NCI-H2227 treated with DMSO at 0.1 percent for 48 hours (cell line): ENCODE measurements at regions not wholly inside any gene's neighbourhood (a gene's known extent, or its start where the extent isn't known, plus 50 kb on each side); places are given as distances from the start of the nearest gene placed in this dataset.

Experiments
- DNase-seq: peaks from one replicate; lab custom pipeline; 2025; lab: John Stamatoyannopoulos, UW

DNA sequence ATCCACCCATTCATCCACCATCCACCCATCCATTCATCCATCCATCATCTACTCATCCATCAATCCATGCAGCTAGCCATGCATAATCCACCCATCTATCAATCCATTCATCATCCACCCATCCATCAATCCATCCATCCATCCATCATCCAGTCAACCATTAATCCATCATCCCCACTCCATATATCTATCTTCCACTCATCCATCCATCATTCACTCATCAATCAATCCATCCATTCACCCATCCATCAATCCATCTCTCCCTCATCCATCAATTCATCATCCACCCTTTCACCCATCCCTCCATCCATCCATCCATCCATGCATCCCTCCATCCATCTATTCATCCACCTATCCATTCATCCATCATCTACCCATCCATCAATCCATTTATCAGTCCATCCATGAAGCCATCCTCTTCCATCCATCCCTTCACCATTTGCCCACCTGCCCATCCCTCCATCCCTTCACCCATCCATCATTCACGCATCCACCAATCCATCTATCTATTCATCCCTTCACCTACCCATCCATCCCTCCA lies 689.4 kb downstream of the BRD1 start:
- DNase-seq = no peak

DNA sequence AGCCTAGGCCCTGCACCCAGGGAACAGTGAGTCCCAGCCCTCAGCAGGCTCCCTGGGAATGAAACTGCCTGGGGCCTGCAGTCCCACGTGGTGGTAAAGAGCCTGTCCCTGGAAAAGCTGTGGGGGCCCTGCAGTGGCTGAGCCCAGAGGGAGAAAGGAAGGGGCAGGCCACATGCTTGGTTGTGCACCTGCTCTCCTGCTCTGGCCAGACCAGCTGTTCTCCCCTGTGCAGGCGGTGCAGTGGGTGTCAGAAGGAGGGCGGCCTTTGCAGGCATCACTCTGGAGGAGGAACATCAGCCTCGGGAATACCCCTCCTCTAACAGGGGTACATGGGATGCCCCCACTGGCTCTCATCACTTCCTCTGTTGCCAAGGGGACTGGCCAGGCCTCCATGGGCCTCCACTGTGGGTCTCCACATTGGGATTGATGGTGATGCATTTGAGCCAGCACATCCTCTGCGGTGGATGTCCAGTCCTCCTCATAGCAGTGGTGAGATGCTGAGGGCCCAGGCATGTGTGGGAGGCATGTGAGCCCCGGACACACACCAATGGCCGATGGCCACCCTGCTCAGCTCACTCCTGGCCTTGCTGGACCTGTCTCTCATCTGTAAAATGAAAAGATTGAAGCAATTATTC lies 690.4 kb downstream of the BRD1 start:
- no peak for DNase-seq

DNA sequence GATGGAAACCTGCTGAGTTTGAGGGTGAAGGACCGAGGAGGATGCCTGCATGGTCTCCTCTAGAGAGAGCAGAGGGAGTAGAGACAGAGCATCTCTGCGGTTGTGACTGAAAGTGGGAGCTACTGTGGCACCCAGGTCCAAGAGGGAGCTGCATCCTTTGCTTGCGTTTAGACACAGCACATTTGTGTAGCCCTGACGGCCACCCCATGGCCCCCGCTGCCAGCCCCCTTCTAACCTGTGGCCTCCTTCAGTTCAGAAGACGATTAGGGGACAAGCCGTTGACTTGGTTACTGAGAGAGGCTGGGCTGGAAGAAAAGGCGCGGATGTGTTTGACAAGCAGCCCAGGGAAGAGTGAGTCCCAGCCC lies 690.9 kb downstream of the BRD1 start:
- DNase-seq = no peak

DNA sequence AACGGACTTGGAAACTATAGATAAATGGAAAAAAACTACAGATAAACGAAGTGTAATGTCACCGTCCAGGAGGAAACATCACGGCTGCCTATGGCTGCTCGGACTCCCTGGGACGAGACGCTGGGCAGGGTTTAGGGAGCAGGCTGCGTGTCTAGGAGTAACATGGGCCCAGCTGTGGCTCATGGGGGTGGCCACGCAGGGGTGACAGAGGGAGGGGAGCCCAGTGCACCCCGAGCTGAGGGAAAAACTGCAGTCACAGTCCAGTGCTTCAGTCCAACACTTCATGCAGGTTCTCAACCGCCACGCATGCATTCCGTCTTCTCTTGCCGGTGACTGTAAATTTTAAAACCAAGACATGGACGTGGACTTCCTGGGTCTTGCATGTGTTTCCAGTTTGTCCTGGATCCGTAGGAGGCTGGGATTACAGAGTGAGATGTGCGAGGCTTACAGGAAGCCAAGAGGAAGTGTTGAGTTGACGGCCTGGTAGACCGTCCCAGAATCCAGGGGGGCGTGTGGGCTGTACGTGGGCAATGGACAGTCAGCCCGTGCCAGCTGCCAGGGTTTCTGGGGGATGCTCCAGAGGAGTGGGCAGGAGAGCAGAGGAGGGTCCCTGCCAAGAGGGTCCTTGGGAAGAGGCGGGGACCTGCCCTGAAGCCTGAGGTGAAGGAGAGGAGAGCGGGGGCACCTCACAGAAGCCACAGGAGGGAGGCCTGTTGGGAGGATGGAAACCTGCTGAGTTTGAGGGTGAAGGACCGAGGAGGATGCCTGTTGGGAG lies 691.4 kb downstream of the BRD1 start:
- DNase-seq = no peak

DNA sequence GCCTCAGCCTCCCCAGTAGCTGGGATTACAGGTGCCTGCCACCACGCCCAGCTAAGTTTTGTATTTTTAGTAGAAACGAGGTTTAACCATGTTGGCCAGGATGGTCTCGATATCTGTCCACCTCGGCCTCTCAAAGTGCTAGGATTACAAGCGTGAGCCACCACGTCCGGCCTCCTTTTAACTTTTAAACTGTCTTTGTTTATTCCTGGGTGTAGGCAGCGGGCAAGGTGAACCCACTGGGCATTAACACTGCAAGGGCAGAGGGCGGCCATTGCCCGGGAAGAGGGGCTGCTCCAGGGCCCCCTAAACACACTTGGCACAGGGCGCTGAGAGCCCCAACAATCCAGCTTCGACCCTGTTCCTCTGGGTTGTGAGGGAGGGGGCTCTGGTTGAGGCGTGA lies 693.6 kb downstream of the BRD1 start:
- no peak for DNase-seq

DNA sequence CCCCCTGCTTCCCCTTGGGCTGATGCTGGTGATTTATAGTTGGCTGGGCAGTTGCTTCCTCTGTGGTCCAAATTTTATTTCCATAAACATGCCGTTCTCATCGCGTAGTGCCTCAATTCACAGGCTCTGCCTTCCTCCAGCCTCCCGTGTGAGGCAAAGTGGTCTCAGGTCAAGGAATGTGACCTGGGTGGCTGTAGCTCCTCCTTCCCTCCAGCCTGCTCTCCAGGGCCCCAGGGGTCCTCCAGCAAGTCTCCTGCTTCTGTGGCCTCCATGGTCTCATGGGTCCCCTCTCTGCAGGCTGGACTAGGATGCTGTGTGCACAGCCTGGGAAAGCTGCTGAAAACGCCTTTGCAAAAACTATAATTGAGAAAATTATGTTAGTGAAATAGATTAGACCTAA lies 694.1 kb downstream of the BRD1 start:
- DNase-seq = no peak

DNA sequence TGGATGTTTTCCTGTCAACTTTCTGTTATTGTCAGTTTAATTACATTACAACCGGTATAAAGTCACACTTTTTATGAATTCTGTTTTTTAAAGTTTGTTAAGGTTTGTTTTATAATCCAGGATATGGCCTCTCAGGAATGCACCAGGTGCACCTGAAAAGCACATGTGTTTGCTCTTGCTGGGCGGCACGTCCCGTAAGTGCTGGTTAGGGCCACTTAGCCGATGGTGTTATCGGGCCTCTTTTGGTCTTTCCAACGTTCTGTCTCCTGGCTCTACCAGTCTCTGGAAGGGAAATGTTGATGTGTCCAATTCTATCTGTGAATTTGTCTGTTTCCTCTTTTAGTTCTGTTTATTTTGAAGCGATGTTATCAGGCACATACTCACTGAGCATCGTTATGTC lies 695.7 kb downstream of the BRD1 start:
- no peak for DNase-seq

DNA sequence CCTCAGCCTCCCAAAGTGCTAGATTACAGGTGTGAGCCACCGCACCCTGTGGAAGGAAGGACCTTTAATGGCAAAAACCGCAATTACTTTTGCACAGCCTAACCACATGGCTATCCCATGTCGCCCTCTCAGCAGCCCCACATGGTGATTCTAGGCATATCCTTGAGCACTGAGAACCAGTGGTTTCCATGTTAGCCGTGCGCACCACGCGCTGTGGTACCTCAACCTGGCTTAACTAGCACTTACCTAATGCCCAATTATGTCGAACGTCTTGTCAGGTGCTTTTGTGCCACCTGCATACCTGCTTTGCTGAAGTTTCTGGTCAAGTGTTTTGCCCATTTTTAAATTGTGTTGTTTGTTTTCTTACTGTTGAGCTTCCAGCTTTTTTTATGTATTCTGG lies 697.9 kb downstream of the BRD1 start:
- no peak for DNase-seq

DNA sequence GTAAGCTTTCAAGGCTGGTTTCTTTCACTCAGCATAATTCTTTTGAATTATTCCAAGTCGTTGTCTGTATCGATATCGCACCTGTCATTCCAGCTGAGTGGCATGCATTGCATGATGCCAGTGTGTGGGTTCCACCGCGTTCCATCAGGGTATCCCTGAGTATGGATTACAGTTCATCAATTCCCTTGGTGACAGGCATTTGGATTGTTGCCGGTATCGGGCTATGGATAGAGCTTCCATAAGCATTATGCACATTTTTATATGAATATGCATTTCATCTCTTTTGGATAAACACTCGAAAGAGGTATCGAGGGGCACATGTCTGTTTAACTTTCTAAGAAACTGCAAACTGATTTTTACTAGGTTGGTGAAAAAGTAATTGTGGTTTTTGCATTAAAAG lies 698.8 kb downstream of the BRD1 start:
- DNase-seq = no peak

DNA sequence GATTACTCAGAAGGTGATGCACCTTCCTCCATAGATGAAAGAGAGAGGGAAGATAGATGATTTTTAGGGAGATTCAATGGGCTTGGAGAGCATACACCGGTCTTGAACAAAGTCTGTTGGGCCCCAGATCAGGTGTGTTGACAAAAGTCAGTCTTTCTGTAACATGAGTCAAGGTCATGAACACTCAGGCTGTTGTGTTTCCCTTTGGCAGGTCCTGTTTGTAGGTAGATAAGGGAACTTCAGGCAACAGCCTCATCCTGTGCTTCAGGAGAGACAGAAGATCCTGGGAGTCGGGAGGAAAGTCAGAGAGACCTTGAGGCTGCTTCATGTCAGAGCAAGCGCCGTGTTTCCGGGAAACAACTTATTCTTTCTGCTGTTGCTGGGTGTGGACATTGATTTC lies 703.1 kb downstream of the BRD1 start:
- no peak for DNase-seq

DNA sequence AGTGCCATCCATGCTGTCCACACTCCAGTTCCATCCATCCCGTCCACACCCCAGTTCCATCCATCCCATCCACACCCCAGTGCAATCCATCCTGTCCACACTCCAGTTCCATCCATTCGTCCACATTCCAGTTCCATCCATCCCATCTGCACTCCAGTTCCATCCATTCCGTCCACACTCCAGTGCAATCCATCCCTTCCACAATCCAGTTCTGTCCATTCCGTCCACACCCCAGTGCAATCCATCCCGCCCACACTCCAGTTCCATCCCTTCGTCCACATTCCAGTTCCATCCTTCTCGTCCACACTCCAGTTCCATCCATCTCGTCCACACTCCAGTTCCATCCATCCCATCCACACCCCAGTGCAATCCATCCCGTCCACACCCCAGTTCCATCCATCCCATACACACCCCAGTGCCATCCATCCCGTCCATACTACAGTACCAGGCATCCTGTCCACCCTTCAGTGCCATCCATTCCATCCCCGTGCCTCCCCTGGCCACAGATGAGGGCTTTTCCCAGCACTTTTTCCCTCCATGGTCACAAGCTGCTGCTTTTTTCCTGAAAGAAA lies 704.0 kb downstream of the BRD1 start:
- no peak for DNase-seq

DNA sequence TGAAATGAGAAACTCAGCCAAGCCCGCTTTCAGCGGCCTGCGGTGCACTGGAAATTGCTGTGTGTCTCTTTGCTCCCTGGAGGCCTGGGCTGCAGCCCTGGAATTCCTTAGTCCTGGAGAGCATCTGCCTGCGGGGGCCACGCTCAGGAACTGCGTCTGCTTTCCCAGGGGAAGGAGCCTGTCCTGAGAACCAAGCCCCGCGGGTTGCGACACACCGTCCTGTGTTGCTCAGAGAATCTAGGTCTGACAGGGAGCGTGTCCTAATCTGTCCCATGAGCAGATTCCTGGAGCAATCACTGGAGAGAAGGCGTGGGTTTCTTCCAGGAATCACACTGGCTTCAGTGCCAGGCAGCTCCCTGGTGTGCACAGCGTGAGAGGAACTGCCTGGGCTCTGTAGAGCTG lies 708.1 kb downstream of the BRD1 start:
- no peak for DNase-seq

DNA sequence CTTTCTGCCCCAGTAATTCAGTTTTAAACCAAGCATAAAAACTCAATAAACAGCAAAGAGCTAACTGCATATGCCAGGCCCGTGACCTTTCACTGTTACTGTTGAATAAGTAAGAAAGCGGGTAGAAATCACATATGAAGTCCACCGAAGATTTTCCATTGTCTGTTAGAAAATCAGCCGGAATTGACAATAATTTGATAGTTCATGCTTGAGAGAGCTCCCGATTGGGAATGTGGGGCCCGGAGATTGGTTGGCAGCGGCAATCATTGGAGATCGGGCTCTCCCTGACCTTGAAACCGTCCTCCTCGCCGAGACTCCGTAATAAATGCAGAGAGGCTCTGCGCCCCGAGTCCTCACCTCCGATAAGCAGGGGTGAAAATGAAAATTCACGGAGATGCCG lies 709.6 kb downstream of the BRD1 start:
- no peak for DNase-seq

DNA sequence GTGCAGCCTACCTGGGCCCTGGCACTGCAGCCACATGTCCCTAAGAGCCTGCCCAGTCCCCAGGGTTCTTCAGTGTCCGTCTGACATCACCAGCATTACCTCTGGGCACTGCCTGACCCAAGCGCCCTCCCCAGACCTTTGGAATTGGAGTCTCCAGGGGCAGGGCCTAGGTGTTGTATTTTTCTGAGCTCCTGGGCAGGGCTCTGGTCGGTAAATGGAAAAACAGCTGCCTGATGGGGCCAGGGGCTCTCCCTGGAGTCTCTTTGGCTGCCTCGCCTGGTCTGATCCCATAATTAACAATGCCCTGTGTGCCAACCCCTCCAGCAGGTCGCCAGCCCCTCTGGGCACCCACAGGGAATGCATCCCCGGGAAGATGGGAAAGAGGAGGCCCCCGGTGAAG lies 710.2 kb downstream of the BRD1 start:
- DNase-seq = no peak

DNA sequence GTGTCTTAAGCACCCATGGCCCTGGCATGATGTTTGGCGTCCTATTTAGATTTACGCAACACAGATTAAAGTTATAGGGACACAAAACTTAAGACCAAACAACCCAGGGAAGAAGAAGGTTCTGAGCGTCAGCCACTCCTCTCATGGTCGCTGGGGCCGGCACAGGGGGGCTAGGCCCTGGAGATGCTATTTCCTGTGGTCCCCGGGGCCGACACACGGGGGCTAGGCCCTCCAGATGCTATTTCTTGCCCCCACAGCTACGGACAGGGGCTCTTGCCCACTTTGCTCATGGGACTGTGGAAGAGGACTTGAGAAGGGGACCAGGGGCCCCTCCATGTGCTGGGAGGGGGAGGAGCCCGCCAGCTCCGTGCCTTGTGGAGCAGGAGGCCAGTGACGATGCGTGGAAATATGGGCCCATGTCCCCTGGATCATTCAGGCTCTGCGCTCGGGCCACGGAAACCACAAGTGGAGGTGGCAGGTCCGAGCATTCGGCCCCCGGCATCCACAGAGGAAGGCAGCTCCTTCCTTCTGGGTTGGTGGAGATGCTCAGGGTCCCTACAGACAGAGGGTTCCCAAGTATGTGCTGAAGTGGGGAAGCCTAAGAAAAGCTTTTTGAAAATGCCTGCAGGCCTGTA lies 711.1 kb downstream of the BRD1 start:
- DNase-seq = no peak

DNA sequence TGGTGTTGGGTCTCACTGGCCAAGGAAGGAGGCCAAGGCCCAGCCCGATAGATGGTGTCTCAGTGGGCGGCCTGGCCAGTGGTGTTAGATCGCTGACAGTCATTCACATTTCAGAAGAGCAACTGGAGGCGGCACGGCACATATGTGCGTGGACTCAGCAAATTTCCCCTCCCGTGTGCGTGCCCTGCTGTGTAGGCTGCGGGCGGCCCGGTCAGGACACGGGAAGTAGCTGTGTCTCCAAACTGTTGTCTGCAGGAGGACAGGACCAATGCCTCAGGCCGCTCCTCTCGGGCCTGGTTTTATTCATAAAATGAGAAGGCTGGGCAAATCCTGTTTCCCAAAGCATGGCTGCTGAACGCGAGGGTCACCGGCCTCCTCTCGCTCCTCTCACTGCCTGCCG lies 711.7 kb downstream of the BRD1 start:
- no peak for DNase-seq

DNA sequence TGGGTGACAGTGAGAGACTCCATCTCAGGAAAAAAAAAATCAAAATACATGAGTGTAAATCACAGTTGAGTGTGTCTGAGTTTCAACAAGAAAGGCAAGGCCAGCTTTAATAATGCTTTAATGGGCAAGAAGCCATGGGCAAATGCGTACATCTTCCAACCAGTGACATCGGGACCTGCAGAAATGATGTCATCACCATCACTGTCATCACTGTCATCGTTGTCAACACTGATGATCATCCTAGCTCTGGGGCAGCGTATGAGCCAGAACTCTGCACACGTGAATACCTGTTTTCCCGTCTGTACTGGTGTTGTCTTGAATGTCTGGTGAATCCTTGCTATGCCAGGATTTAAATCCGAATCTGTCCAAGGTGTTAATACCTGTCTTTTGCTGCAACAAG lies 712.5 kb downstream of the BRD1 start:
- no peak for DNase-seq

DNA sequence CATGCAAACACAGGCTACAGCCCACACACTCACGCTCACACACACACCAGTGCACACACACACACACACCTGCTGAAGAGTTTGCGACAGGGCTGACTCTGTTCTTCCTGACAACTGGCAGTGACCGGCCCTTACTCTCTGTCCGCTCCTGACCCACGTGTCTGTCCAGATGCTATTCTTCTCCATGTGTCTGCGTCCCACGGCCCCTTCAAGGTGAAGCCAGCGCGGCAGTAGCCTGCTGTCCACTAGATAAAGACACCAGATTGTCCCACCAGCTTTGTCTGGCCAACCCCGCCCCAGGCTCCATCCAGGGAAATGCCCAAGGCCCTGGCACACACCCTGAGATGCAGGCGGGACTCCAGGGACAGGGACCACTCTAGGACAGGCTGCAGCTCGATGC lies 713.9 kb downstream of the BRD1 start:
- DNase-seq = no peak

DNA sequence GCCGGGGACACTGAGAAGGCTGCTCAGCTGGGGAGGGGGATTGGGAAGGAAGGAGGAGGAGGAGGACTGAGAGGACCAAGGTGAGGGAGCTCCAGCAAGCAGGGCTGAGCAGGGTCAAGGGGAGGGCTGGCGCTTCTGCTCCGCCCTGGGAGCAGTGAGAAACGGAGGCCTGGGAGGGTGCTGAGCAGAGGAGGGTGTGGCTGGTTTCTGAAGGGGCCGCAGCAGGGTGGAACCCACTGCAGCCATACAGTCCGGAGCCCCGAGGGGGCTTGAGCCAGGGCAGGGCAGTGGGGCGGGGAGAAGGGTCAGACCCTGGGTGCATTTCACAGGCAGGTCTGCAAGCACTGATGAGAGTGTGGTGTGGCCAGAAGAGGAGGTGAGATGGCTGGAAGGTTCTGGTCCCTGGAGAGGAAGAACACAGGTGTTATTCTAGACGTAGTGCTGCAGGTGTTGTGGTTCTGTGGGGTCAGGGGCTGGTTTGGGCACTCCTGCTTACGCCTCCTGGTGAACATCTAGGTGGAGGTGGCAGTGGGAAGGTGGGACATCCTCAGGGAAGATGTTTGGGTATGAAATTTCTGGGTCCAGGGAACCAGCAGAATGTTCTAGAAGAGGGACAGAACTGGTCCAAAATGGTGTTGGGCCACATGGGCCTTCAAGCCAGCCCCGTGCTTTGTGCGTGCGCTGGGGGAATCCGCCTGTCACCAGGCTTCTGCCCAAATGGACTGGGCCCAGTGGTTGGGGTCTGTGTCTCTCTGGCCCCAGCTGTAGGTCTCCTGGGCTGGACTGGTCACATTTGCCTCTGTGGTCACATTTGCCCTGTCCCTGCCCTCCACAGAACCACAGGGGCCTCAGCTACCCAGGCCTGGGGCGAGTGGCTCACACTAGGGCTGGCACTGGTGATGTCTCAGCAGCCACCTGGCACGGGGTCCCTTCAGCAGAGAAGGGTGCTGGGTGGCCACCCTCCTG lies 714.7 kb downstream of the BRD1 start:
- no peak for DNase-seq

DNA sequence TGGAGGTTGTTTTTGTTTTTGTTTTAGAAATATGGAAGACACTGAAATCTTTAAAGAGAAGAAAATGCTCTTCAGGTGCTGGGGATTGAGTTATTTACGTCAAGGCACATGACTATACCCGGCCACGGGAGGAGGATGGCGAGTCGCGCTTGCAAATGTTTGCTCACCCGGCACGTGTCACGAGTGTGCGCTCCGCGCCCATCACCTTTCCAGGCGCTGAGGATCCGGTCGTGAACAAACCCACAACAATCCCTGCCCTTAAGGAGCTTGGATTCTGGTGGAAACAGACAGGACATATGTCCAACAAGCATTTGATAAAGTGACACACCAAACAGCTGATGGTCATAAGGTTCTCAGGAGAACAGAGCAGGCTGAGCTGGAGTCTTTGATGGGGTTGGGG lies 715.5 kb downstream of the BRD1 start:
- no peak for DNase-seq

DNA sequence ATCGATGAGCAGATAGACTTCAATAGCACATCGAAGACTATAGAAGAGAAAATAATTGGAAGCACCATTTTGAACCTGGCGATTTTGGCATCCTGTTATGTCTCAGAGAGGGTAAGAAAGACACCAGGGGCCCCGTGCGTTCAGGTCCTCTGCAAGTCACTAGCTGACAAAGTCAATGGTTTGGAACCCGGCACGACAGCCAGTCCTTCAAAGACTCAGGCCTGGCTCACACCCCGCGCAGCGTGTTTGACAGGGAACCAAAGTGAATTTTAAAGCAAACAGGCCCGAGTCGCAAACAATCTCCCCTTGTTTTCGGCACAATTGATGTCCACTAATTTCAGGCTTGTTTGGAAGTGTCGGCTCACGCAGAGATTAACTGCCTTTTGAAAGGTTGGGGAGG lies 716.6 kb downstream of the BRD1 start:
- no peak for DNase-seq
